GM12878 (cell line): ENCODE measurements at regions not wholly inside any gene's neighbourhood (a gene's known extent, or its start where the extent isn't known, plus 50 kb on each side); places are given as distances from the start of the nearest gene placed in this dataset.

Source experiments
- ATAC-seq: fragments of 200-7000 bp; cut with Tn5 transposase; 3 replicates; pipeline ENCODE4 v1.9.1; 2020; ENCODE audit warnings: mild to moderate bottlenecking, moderate library complexity
- BruUV-seq: library from RNA; stranded (reverse); fragments of 400-500 nt; replicated peaks from 2 replicates; lab custom pipeline; 2021; lab: Mats Ljungman, UMichigan
- CTCF ChIA-PET: fragments of 300-600 bp; sonication (Branson Sonifier 250); formaldehyde crosslinking; extraction: SDS; loops from one replicate; lab custom pipeline; 2021; ENCODE audit warnings: inconsistent platforms; lab: Yijun Ruan, JAX
- POLR2A ChIA-PET: fragments of 350-600 bp; formaldehyde crosslinking; extraction: SDS; loops from one replicate; lab custom pipeline; 2021; ENCODE audit warnings: inconsistent platforms; lab: Charles Lee
- RAD21 ChIA-PET: fragments of 300-600 bp; sonication (Branson Sonifier 250); formaldehyde crosslinking; loops from one replicate; lab custom pipeline; 2023; ENCODE audit warnings: antibody characterized with exemption; ENCODE audit not compliant: unreplicated experiment; lab: Charles Lee
- SMC1A ChIA-PET: fragments of 300-600 bp; sonication (Branson Sonifier 250); formaldehyde crosslinking; loops from one replicate; lab custom pipeline; 2023; ENCODE audit not compliant: unreplicated experiment, uncharacterized antibody; lab: Charles Lee
- DNase-seq: peaks from one replicate; pipeline ENCODE4 v3.0.0-alpha.2; 2011; ENCODE audit warnings: low read depth, low spot score
- FAIRE-seq: peaks from 3 replicates; lab custom pipeline; 2011; peaks lifted over from hg19 to GRCh38; lab: Jason Lieb, UNC
- H2AFZ ChIP-seq: 2 replicates; pipeline ENCODE4 v1.6.0; 2011; ENCODE audit warnings: low read depth, low read length, control low read depth; ENCODE audit not compliant: control insufficient read depth
- H3K27ac ChIP-seq: 2 replicates; pipeline ENCODE4 v1.5.1; 2011; ENCODE audit warnings: control low read depth; ENCODE audit not compliant: control insufficient read depth, insufficient read depth
- H3K27me3 ChIP-seq, 2 experiments: replicated peaks in 1 of 2; 2 replicates each; pipeline versions ENCODE4 v1.6.0 to v1.6.1; 2011; ENCODE audit warnings: low read length in 1 of 2; ENCODE audit not compliant: control insufficient read depth in 2 of 2, insufficient read depth in 2 of 2
- H3K36me3 ChIP-seq, 2 experiments: 2 replicates each; pipeline ENCODE4 v1.5.1; 2011; ENCODE audit warnings: low read length in 1 of 2; ENCODE audit not compliant: control insufficient read depth in 2 of 2, insufficient read depth in 2 of 2
- H3K4me1 ChIP-seq: 2 replicates; pipeline ENCODE4 v1.6.1; 2011; ENCODE audit warnings: mild to moderate bottlenecking, low read length, moderate library complexity, mixed read lengths; ENCODE audit not compliant: control insufficient read depth, insufficient read depth
- H3K4me2 ChIP-seq: 2 replicates; pipeline ENCODE4 v1.6.0; 2011; ENCODE audit warnings: control low read depth; ENCODE audit not compliant: control insufficient read depth, insufficient read depth
- H3K4me3 ChIP-seq: fragments of 200-600 bp; sonication (generic); 2 replicates; pipeline ENCODE4 v1.5.1; 2016
- H3K79me2 ChIP-seq: 2 replicates; pipeline ENCODE4 v1.6.0; 2011; ENCODE audit warnings: low read length; ENCODE audit not compliant: control insufficient read depth, insufficient read depth
- H3K9ac ChIP-seq: 2 replicates; pipeline ENCODE4 v1.8.0; 2011; ENCODE audit warnings: low read length, control low read depth, mixed read lengths; ENCODE audit not compliant: control insufficient read depth, insufficient read depth
- H3K9me3 ChIP-seq: replicated peaks from 3 replicates; pipeline ENCODE4 v1.5.1; 2011; ENCODE audit warnings: mild to moderate bottlenecking, low read length; ENCODE audit not compliant: control insufficient read depth, insufficient read depth
- H4K20me1 ChIP-seq: 2 replicates; pipeline ENCODE4 v1.6.0; 2011; ENCODE audit not compliant: control insufficient read depth, insufficient read depth
- ATF3 ChIP-seq: IDR thresholded peaks from 2 replicates; pipeline ENCODE4 v1.6.1; 2011; ENCODE audit warnings: low read depth, mild to moderate bottlenecking, low read length, moderate library complexity, borderline replicate concordance; ENCODE audit errors: extremely low read depth
- BRCA1 ChIP-seq: IDR thresholded peaks from 2 replicates; pipeline ENCODE4 v1.6.1; 2011; ENCODE audit warnings: low read depth, low read length, improper control_type of control experiment
- CHD1 ChIP-seq: IDR thresholded peaks from 2 replicates; pipeline ENCODE4 v1.6.1; 2012; ENCODE audit warnings: low read depth, low read length, improper control_type of control experiment
- CREB1 ChIP-seq: IDR thresholded peaks from 2 replicates; pipeline ENCODE4 v1.6.1; 2012; ENCODE audit warnings: low read depth, mild to moderate bottlenecking, inconsistent platforms
- EED ChIP-seq: sonication (generic); IDR thresholded peaks from 2 replicates; pipeline ENCODE4 v1.6.1; 2016; ENCODE audit warnings: antibody characterized with exemption, low read depth
- FOXM1 ChIP-seq: IDR thresholded peaks from 2 replicates; pipeline ENCODE4 v1.6.1; 2012; ENCODE audit warnings: low read depth, mild to moderate bottlenecking, inconsistent platforms, low read length, moderate library complexity
- HSF1 ChIP-seq: fragments of 150-350 bp; IDR thresholded peaks from 2 replicates; pipeline ENCODE4 v1.6.1; 2014; ENCODE audit warnings: mild to moderate bottlenecking, low read depth, low read length
- JUND ChIP-seq: IDR thresholded peaks from 2 replicates; pipeline ENCODE4 v1.6.1; 2012; ENCODE audit warnings: low read depth, mild to moderate bottlenecking, low read length, improper control_type of control experiment, moderate library complexity
- MEF2B ChIP-seq: fragments of 450-650 bp; IDR thresholded peaks from 2 replicates; pipeline ENCODE4 v1.6.1; 2018; ENCODE audit warnings: mild to moderate bottlenecking, moderate library complexity; ENCODE audit not compliant: partially characterized antibody, poor library complexity, severe bottlenecking
- NFIC ChIP-seq: IDR thresholded peaks from 2 replicates; pipeline ENCODE4 v1.6.1; 2012; ENCODE audit warnings: low read depth, mild to moderate bottlenecking, inconsistent platforms, low read length, moderate library complexity
- RB1 ChIP-seq: fragments of 450-650 bp; formaldehyde crosslinking; IDR thresholded peaks from 2 replicates; pipeline ENCODE4 v1.6.1; 2017; ENCODE audit warnings: mild to moderate bottlenecking, borderline replicate concordance
- RELA ChIP-seq: fragments of 450-650 bp; IDR thresholded peaks from 2 replicates; pipeline ENCODE4 v1.8.0; 2014; ENCODE audit warnings: borderline replicate concordance; ENCODE audit not compliant: partially characterized antibody
- SREBF1 ChIP-seq: IDR thresholded peaks from 2 replicates; pipeline ENCODE4 v1.6.1; 2012; ENCODE audit warnings: mild to moderate bottlenecking, low read length
- STAT1 ChIP-seq: fragments of 450-650 bp; conservative IDR thresholded peaks from 2 replicates; pipeline ENCODE4 v1.6.1; 2014; ENCODE audit warnings: antibody characterized with exemption, mild to moderate bottlenecking
- USF1 ChIP-seq: IDR thresholded peaks from 2 replicates; pipeline ENCODE4 v1.6.1; 2011; ENCODE audit warnings: borderline replicate concordance, low read depth, mild to moderate bottlenecking, moderate library complexity, mixed read lengths, low read length; ENCODE audit not compliant: insufficient read depth; ENCODE audit errors: extremely low read length
- YY1 ChIP-seq: IDR thresholded peaks from 2 replicates; pipeline ENCODE4 v1.6.1; 2011; ENCODE audit warnings: low read depth, mild to moderate bottlenecking, low read length
- ZBTB11 ChIP-seq: fragments of 450-650 bp; formaldehyde crosslinking; IDR thresholded peaks from 2 replicates; pipeline ENCODE4 v1.5.0; 2022; ENCODE audit warnings: mild to moderate bottlenecking, missing genetic modification characterization
- ZNF217 ChIP-seq: fragments of 450-650 bp; IDR thresholded peaks from 2 replicates; pipeline ENCODE4 v1.6.1; 2017; ENCODE audit warnings: antibody characterized with exemption, mild to moderate bottlenecking
- ZNF24 ChIP-seq: fragments of 450-650 bp; IDR thresholded peaks from 2 replicates; pipeline ENCODE4 v1.6.1; 2017; ENCODE audit warnings: antibody characterized with exemption, mild to moderate bottlenecking
- in situ Hi-C: fragments of 300-500 bp; cut with MboI; formaldehyde crosslinking; loops from 9 replicates; pipeline ENCODE4 v1.14.3; 2018; ENCODE audit warnings: mixed read lengths
- intact Hi-C: fragments of 100-400 bp; cut with micrococcal nuclease; formaldehyde crosslinking; loops from one replicate; pipeline ENCODE4 v1.14.2; 2022; ENCODE audit not compliant: unreplicated experiment

- Histone ChIP-seq H3K36me3 (no peaks in the 10 kb centered on the region), H3K79me2 (no peaks in the 10 kb centered on the region), H2AFZ (peak overlapping the region; percentile 17; the same call in 1 of the 2 replicates), H3K4me3 (no peak overlapping the region), H3K27ac (no peak overlapping the region), H3K4me1 (no peaks in the 10 kb centered on the region), H3K9ac (no peak overlapping the region), H3K4me2 (no peak overlapping the region), H3K27me3 (no peaks in the 10 kb centered on the region), H3K9me3 (no peaks in the 10 kb centered on the region), H4K20me1 (no peaks in the 10 kb centered on the region)
- no TSS peak for BruUV-seq
- ChIA-PET POLR2A (no interaction called here), SMC1A (interaction anchor here (0.9 kb wide), 1 partner anchor 93 kb away, joined by 3 read pairs; no protein-coding TSS in a partner anchor), CTCF (interaction anchor here (1.2 kb wide), 1 partner anchor 97 kb away, joined by 3 read pairs; no protein-coding TSS in a partner anchor), RAD21 (no interaction called here)
- DNase-seq (no peak), FAIRE-seq (no peak), ATAC-seq (no peak)
- in situ Hi-C loops (no loop called here), intact Hi-C loops (no loop called here)
- TF ChIP-seq CREB1 (no peak), RB1 (no peak), EED (no peak), USF1 (no peak), JUND (no peak), RELA (no peak), ATF3 (no peak), STAT1 (no peak), BRCA1 (no peak), MEF2B (no peak), ZNF24 (no peak), NFIC (no peak), SREBF1 (no peak), HSF1 (no peak), YY1 (no peak), CHD1 (no peak), FOXM1 (no peak), ZBTB11 (CRISPR knock-in tag) (no peak), ZNF217 (no peak)
Observed at GRCh38 chr16:6777624-6778023, 555.0 kb upstream of the RBFOX1 start.
